Kidney (tissue), 13 donors: ENCODE measurements at regions not wholly inside any gene's neighbourhood (a gene's known extent, or its start where the extent isn't known, plus 50 kb on each side); places are given as distances from the start of the nearest gene placed in this dataset.
A peak's percentile ranks its signal among the peaks of the same experiment; 100 is the strongest.

Experiments used
- DNase-seq, 5 donors: peaks; one replicate each; pipeline ENCODE4 v3.0.0-alpha.2; 2013 to 2020
- FAIRE-seq: peaks from 2 replicates; lab custom pipeline; 2012; peaks lifted over from hg19 to GRCh38; lab: Jason Lieb, UNC
- H3K27ac ChIP-seq, 2 donors: one replicate each; pipeline ENCODE4 v1.7.0; 2013; ENCODE audit warnings: low read depth in 2 of 2, low read length in 2 of 2, inconsistent platforms in 1 of 2
- H3K27me3 ChIP-seq: one replicate; pipeline ENCODE4 v1.7.1; 2013; ENCODE audit warnings: low read length, inconsistent platforms; ENCODE audit not compliant: control insufficient read depth, insufficient read depth
- H3K36me3 ChIP-seq, 3 donors: one replicate each; pipeline versions ENCODE4 v1.7.0 to v1.7.1; 2013; ENCODE audit warnings: low read length in 3 of 3, control low read depth in 1 of 3, inconsistent platforms in 1 of 3; ENCODE audit not compliant: insufficient read depth in 3 of 3, control insufficient read depth in 2 of 3
- H3K4me1 ChIP-seq, 3 donors: one replicate each; pipeline versions ENCODE4 v1.7.0 to v1.7.1; 2013; ENCODE audit warnings: low read length in 3 of 3, inconsistent platforms in 1 of 3, low read depth in 1 of 3; ENCODE audit not compliant: control insufficient read depth in 2 of 3, insufficient read depth in 2 of 3
- H3K4me3 ChIP-seq, 3 donors: one replicate each; pipeline versions ENCODE4 v1.7.0 to v1.8.1; 2013; ENCODE audit warnings: low read length in 3 of 3, control low read depth in 1 of 3, inconsistent platforms in 1 of 3
- H3K9ac ChIP-seq, 3 donors: one replicate each; pipeline versions ENCODE4 v1.7.0 to v1.7.1; 2013; ENCODE audit warnings: low read length in 3 of 3, control low read depth in 1 of 3, inconsistent platforms in 1 of 3
- H3K9me3 ChIP-seq, 3 donors: one replicate each; pipeline versions ENCODE4 v1.7.0 to v1.7.1; 2013; ENCODE audit warnings: low read length in 3 of 3, control low read depth in 1 of 3, inconsistent platforms in 1 of 3; ENCODE audit not compliant: control insufficient read depth in 2 of 3, insufficient read depth in 1 of 3
- CTCF ChIP-seq: IDR thresholded peaks from 3 replicates; pipeline ENCODE4 v1.5.1; 2012; ENCODE audit warnings: mild to moderate bottlenecking, moderate library complexity, borderline replicate concordance; ENCODE audit not compliant: insufficient read depth; ENCODE audit errors: extremely low read depth
- intact Hi-C: fragments of 100-400 bp; cut with DNase I; formaldehyde crosslinking; loops from one replicate; pipeline ENCODE4 v1.11.1; 2022
- donor health status: control.
- donor health status: control.
- donor health status: control.
- donor health status: control.
- donor health status: control.
- donor health status: DM: yes; HTN: yes; CAD: no.
- donor health status: Normal renal cell carcinoma (clear cell type).

DNA sequence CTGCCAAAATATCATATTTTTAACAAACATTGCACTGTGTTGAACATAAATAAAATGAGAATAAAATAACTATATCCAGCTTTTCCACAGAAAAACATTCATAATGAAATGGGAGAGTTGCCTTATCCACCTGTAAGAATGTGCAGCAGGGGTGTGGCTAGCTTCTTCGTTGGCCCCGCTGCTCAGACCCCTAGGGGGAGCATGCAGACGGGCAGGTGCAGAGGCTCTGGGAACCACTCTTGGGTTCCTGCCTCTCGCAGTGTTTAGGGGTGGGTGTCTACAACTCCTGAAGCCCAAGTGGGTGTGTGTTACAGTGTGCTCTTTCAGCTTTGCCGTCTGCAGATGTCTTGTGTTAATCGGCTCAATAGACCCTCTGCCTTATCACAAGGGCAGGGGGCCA is 121.7 kb downstream of the SLITRK5 start:
- Histone ChIP-seq H3K36me3 (no peaks in the 10 kb centered on the region), H3K9ac (no peak overlapping the region), H3K27me3 (no peaks in the 10 kb centered on the region), H3K4me1 (no peaks in the 10 kb centered on the region), H3K9me3 (no peaks in the 10 kb centered on the region), H3K4me3 (no peak overlapping the region), H3K27ac (no peak overlapping the region)
- intact Hi-C loops, result no loop called here
- no peak for DNase-seq
- TF ChIP-seq CTCF, result no peak
- no peak for FAIRE-seq

- no peak overlapping the region for H3K9ac ChIP-seq
- H3K27me3 ChIP-seq, result no peaks in the 10 kb centered on the region
- no peak for TF ChIP-seq CTCF
- no peak for FAIRE-seq
- H3K4me1 ChIP-seq, result no peaks in the 10 kb centered on the region
- H3K9me3 ChIP-seq, result no peaks in the 10 kb centered on the region
- no peaks in the 10 kb centered on the region for H3K36me3 ChIP-seq
- H3K27ac ChIP-seq, result no peak overlapping the region
- H3K4me3 ChIP-seq, result no peak overlapping the region
- intact Hi-C loops, result no loop called here
- DNase-seq, result no peak
Observed at GRCh38 chr13:87798536-87798935, 127.4 kb downstream of the SLITRK5 start.

DNA sequence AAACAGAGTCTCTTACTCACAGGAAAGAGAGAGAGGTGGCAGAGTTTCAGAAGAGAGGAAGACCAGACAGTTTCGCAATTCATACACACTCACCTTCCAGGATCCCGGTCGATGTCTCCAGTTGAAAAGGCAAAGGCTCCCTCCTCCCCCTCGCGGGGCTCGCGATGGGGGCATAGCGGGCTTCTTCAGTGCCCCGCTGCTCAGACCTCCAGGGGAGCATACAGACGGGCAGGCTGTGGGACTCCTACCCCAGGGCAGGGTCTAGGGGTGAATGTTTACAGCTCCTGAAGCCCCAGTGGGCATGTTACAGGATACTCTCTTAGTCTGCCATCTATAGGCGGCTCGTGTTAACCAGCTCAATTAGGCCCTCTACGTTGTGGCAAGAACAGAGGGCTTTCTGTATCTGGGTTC is 139.2 kb downstream of the SLITRK5 start:
- no peak overlapping the region for H3K27ac ChIP-seq
- DNase-seq, result peak in 1 of 5 donors; percentile 29
- intact Hi-C loops, result no loop called here
- H3K9me3 ChIP-seq, result no peaks in the 10 kb centered on the region
- H3K36me3 ChIP-seq, result no peaks in the 10 kb centered on the region
- TF ChIP-seq CTCF, result no peak
- no peak for FAIRE-seq
- peak overlapping the region in 1 of 3 donors; percentile 40 for H3K4me3 ChIP-seq
- H3K9ac ChIP-seq, result no peak overlapping the region
- H3K27me3 ChIP-seq, result no peaks in the 10 kb centered on the region
- no peaks in the 10 kb centered on the region for H3K4me1 ChIP-seq

- no peak for TF ChIP-seq CTCF
- Histone ChIP-seq H3K9me3 (no peaks in the 10 kb centered on the region), H3K4me1 (no peaks in the 10 kb centered on the region), H3K27ac (no peak overlapping the region), H3K36me3 (no peaks in the 10 kb centered on the region), H3K4me3 (no peak overlapping the region), H3K27me3 (no peaks in the 10 kb centered on the region), H3K9ac (no peak overlapping the region)
- peak in 1 of 5 donors; percentile 58 for DNase-seq
- no peak for FAIRE-seq
- intact Hi-C loops, result no loop called here
Observed at GRCh38 chr13:87810920-87811344, 139.8 kb downstream of the SLITRK5 start.
